ENCODE measurements at regions not wholly inside any gene's neighbourhood (a gene's known extent, or its start where the extent isn't known, plus 50 kb on each side); places are given as distances from the start of the nearest gene placed in this dataset.

DNA sequence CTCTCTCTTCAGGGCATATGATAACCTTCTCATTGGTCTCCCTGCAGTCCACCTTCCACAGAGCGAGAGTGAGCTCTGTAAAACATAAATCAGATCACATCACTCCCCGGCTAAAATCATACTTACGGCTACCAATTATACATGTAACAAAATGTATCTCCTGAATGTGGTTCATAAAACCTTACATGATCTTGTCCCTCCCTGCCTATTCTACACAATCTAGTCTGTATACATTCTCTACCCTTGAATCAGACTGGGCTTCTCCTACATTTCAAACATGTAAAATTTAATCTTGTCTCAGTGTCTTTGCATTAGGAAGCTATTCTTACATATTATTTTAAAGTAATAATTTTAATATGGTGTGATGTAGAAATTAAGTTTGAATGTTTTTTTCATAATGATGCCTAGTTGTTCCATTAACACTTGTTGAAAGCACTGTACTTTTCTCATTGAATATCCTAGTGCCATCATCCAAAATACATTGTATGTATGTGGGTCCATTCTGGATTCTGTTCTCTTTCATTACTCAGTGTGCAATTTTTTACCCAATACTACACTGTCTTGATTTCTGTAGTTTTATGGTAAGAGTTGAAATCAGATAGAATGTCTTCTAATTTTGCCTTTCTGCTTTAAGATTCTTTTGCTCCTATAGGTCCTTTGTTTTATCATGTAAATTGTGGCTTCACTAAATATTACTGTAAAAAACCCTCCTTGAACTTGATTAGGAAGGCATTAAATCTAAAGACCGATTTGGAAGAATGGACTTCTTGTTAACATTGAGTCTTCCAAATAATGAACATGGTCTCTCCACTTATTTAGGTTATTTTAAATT lies 403.3 kb upstream of the EPHA7 start:
- DNase-seq, result no peak

DNA sequence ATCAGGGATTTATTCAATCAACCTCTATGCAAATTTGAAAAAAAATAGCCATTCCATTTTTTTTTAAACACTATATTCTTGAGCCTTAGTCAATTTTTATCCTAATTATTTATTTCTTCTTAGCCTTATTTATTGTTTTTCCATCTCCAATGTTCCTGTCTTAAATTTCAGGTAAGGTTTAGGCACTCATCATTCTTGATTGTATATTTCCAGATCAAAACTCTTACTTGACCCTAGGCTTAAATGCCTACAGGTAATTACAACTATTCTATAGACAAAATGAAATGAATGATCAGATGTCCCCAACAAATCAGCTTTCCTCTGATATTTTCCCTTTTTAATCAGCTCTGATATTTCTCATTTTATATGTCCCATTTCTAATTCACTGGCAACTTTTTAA lies 402.6 kb upstream of the EPHA7 start:
- no peak for DNase-seq

DNA sequence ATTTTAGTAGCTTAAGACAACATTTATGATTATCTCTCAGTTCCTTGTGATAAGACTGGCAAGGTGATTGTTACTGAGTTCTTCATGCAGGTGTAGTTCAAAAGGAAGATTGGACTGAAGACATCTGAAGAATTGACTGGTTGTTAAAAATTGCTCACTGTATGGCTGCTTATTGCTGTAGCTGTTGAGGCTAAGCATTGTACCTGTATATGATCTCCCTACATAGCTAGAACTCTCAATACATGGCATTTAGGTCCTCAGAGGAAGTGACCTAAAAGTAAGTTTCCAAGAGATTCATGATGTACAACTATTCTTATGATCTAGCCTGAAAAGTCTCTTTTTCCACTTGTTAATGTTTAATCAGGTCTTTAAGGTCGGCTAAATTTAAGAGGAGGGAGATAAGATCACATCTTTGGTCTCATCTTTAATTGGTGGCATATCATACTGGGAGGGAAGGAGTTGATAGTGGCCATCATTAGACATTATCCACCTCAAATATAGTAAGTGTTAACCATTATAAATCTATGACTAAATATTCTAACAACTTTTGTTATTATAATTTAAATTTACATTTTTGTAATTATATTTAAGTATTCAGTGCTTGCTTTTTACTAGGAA lies 401.2 kb upstream of the EPHA7 start:
- no peak for DNase-seq

DNA sequence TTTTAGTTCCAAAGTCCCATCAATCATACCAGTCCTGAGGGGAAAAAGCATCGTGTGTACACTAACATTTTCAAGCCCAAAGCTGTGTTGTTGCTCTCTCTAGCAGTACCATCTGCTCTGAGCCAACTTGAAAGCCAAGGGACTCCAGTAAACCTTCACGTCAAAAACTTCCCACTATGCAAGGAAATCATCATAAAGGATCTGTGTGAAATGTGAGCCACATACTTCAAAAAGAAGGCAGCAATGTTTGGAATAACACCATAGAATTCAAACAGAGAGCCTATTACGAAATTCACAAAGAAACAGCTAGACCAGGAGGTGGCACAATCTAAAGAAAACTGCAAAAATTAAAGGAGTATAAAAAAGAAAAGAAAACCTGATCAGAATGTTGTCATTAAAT lies 399.8 kb upstream of the EPHA7 start:
- DNase-seq, result peak; percentile 4

DNA sequence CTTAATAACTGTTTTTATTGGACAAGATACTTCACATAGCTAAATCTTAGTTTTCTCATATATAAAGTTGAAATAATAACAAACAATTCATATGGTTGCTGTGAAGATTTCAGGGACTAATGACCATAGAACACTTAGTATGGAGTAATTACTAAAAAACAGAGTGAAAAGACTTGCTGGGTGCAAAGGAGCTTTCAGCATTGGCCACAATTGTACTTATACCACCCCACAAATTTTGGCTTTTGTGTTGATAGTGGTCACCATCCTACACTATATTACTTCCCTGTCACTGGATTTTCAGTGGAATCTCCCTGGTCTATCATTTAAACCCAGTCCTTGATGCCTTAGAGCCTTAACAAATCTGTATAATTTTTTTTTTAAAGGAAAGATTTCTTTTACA lies 398.6 kb upstream of the EPHA7 start:
- no peak for DNase-seq

DNA sequence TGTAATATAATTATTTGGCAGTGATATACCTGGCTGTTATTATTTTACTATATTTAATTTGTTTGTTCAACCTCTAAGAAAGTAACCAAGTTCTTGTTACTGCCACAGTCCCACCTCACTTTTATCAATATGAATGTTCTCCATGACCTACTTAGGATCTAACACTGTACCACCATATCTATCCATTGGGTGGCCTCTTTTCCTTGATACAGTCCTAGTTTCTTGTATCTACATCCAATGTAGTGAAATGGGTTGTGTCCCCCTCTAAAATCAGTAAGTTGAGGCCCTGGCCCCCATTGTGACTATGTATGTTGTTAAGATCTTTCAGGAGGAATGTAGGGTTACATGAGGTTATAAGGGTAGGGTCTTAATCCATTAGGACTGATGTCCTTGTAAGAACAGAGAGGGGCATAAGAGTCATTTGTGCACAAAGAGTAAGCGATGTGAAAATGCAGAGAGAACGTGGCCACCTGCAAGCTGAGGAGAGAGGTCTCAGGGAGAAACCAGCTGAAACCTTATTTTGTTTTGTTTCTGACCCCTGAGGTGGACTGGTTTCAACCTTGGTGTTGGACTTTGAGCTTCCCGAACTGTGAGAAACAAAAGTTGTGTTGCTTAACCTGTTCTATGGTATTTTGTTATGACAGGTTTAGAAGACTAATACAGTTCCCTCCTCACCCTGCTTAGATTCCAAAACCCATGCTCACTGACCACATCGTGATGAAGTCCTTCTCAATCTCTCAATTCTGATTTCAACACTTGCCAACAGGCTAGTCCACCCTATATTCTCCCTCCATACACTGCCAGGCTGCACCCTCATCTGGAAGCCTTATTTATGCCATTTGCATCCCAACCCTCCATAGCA lies 387.3 kb upstream of the EPHA7 start:
- DNase-seq, result no peak

DNA sequence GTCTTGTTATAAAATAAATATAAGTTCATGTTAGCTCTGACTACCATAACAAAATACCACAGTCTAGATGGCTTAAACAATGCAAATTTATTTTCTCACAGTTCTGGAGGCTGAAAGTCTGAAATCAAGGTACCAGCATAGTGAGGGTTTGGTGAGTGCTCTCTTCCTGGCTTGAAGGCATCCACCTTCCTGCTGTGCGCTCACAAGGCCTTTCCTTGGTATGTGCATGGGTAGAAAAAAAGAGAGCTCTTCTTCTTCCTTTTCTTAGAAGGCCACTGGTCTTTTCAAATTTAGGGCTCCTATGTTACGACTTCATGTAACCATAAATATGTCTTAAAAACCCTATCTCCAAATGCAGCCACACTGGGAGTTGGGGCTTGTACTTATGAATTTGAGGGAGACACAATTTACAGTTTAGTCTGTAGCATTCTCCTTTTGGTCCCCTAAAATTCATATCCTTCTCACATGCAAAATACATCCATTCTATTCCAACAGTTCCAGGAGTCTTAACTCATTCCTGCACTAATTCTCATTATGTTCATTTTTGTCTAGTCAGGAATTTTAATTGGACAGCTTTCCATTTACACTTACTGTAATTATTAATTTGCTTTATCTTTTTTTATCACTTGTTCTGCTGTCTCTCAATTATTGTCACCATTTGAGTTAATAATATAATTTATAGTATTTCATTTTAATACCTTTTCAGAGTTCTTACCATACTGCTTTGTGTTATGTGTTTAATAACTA lies 381.9 kb upstream of the EPHA7 start:
- no peak for DNase-seq

DNA sequence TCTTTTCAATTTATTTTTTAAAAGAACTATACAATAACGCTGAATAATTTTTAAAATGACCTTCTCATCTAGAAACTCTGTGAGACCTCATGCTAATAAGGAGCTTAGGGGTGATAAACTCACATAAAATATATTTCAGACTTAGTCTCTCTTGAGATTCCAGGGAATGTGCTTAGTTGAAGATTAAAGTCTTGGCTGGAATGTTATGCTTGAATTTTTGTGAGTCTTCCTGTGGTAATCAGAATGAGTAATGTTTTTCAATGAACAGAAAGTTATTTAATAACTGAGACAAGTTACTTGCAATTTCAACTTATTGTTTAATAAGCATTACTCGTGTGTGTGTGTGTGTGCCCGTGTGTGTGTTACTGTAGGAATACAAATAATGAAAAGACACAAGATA lies 379.9 kb upstream of the EPHA7 start:
- DNase-seq, result no peak

DNA sequence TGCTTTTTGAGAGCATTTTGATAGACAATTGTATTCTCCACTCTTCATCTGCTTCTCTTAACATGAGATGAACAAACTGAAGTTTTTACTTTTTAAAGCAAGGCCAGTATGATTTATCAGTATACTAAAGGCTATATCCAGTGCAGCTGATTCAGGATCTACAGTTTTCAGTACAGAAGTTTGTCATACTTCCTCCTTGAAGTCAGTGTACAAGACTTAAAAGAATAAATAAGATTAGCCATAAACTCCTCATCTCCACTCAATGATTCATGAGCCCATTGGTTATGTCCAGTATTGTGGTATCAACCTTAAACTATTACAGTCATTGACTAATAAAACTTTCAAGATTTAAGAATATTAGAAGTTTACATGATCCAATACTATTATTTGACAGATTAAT lies 374.8 kb upstream of the EPHA7 start:
- DNase-seq, result no peak

DNA sequence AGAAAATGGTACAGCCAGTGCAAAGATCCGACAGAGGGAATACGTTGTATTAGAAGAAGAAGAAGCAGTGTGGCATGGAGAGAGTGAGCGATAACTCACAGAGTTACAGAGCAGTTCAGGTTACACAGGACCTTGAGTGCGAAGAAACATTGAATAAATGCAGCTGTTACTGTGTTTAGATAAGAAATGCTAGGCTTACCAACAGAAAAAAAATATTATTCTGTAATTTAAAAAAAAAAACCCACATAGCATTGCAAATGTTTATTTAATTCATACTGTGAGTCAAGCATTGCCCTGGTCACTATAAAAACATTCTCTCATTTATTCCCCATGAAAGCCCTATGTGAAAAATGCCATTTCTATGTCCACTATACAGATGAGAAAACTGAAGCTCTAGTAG lies 373.4 kb upstream of the EPHA7 start:
- no peak for DNase-seq

DNA sequence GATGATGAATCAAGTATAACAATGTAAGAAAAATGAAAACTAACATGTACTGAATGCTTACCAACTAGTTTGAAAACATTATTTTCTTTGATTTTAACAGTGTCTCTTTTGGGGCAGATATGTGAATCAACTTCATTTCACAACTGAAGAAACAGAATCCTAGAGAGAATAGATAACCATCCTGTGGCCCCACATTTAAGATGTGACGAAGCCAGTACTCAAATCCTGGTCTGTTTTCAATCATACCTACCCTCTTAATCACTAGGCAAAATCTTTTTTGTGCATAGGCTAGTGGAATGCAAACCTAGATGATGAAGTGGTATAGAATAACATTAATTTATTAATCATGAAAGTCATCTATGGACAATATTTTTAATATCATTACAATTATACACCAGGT lies 371.6 kb upstream of the EPHA7 start:
- no peak for DNase-seq

DNA sequence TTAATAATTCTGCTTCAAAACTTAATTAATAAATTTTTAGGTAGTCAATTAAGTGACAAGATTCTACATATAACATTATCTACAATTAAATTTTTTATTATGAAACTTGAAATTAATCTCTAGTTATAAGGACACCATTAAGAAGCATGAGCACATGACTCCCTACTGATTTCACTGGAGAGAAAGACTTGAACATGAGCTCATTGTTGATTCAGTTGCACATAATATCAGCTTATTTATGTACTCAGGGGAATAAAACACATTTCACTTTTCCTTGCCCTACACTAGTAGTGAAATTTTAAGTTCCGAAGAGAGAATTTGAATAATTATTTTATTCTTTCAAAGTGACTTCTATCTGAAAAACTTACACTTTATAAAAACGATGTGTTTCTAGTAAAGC lies 370.2 kb upstream of the EPHA7 start:
- no peak for DNase-seq

DNA sequence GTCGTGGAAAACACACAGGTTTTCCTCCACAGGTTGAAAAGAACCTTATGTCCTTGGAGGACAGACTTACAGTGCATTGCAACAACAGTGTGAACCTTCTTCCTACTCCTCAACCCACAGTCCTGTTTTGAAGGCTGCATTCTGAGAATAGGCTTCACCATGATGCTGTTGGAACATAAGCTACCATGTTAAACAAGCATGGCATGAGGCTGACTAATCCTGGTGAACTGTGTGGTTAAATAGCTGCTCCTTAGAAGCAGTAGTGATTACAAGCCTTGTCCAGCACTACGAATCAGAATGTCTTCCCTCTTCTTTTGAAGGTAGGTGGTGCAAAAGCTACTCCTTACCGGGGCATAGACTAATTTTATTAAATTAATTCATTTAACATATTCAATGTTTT lies 368.5 kb upstream of the EPHA7 start:
- no peak for DNase-seq

DNA sequence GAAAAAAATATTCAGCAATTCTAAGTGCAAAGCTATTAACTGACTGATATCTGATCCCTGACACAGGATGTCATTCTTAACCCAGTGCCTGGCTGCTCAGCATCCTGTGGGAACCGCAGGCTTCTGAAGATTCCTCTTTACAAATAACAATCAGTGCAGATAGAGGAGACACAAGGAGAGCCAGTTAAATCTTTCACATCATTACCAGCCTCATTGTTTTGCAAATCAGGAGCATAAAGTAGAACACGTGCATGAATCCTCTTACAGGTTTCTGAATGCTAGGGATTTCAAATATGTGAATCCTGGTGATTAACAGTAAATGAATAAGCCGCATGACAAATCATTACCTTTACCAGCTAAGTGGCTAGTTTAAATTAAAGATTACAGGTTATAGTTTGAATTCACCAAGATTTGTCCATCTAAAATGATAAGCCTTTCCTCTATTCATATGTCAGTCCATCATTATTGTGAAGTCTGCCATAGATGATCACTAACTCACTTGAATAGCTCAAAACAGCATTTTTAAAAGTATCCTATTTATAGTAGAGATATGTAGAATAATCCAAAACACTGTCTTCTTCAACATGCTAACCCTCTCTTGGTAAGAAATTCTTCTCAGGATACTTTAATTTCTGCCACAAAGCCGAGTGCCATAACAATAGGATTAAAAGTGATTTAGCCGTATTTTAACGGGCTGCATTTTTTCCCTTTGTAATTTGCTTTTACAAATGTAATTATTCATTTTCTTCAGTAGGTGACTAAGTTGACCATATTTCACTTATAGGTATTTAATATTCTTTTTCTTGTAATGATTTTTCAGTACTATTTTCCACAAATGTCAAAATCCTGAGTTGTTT lies 367.3 kb upstream of the EPHA7 start:
- DNase-seq, result no peak

DNA sequence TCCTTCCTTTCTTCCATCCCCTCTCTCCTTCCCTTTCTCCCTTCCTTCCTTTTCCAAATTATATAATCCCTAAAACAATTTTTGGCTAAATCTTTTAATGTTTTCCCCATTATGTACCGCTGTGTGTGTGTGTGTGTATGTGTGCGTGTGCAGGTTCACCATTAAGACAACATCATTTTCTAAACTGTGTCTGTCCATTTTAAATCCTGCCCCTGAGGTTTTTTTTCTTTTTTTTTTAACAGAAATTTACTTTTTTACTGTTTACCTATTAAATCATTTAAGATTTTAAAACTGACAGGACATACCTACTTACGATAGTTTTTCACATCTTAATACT lies 366.3 kb upstream of the EPHA7 start:
- DNase-seq, result no peak

DNA sequence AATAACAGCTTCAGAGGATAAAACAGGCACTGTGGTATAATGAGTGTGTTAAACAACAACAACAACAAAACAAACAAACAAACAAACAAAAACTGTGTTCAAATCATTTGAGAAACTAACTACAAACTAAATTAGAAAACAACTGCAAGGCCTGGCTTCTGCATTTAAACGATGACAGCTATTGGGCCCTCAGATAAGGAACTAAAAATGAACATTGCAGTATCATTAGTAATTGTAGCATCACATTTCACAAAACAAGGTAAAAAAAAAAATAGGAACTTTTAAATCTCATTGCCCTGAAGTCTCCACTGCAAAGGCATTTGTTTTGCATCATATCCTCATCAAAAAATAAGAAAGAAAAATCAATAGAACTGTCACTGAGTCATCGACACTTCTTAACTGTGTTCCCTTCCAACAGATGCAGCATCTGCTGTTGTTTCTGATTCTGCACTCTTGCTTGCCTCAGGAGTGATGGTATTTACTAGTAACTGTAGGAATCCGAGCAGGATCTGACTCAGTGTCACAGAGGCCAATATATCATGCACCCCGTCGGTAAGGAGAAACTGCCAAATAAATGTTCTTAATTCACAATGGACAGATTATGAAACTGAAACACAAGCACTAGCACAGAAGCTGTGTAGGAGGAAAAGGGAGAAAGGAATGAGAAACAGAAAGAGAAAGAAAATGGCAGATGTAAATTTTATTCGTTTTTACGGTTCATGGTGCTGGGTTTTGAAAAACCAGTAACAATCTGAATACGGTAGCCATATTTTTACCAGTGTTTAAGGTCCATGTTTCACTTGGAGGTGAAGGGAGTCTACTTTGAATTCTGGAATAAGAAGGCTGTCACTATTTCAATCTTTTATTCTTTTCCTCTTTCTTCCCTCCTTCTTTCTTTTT lies 365.7 kb upstream of the EPHA7 start:
- peak; percentile 4 for DNase-seq

DNA sequence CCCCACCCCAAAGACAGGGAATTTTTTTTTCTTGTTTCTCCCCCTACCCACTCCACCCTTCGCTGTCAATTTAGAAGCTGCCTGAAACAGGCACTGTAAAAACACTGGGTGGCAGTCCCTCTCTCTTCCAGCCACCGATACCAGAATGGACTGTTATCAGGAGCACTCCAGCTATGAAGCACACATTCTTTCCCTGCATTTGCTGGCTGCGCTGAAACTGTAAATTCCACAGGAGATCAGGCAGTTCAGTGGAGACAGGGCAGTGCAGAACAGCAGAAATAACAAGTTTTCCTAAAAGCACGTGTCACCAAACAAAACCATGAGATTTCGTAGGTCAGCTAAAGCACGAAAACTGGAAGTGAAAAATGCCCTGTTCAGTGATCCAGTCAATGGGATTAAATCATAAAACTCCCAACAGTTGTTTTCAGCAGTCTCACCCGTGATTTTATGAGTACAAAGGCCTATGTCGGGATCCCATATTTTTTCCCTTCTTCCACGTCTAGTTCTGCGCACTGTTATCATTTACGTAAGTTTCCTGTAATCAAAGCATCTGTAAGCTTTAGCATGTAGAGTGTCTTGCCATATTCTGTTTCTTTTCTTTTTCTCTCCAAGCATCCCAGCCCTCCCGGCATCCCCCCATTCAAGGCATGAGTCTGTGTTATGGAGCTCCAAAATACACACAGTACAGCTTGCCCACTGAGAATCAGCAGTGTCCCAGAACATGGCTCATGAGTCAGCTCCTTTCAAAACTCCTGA lies 359.9 kb upstream of the EPHA7 start:
- DNase-seq, result no peak

DNA sequence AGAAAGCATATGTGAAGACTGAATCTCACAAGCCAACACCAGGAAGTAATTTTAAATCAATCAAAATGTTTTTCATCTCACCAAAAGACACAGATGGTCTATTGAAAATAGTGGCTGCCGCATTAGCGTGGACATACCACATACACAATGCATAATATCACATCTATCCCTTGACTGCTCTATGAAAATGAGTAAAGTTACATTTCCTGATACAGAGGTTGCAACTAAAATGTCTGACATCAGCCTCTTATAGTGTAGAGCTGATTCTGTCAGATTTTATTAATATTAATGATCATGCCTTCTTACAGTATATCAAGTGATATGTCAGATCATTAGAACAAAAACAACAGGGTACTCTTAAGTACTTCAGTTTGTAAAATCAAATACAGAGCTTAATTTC lies 339.8 kb upstream of the EPHA7 start:
- DNase-seq, result no peak

DNA sequence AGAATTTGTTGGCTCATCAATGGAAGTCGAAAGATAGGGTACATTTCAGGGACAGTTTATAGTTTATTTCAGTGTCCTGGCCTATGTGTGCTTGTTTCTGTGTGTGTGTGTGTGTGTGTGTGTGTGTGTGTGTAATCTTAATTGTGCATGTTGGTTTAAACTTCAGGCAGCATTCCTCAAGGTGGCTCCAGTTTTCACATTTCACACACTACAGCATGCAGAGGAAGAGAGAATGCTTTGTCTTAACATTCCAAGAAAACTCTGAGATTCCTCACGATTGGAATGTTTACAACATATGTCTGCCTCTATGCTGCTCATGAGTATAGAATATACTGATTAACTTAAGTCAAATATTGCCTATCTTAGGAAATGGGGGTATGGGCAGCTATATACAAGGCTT lies 332.6 kb upstream of the EPHA7 start:
- DNase-seq, result no peak

DNA sequence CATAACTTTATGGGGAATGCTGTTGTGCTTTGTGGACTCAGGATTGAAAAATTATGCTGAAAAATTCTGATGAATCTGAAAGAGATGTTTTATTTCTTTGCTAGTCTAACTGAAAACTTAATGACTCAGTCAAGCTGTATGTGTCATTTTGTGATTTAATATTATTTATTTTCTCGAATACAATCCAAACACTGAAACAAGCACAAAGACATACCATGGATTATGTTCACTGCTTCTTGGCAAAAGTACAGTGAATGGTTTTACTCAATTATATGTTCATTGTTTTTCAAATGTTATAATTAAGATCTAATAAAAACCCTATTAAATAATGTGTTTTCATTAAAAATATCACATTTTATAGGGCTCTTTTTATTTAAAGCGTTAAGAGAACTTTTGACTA lies 330.6 kb upstream of the EPHA7 start:
- no peak for DNase-seq
